ENCODE measurements at regions not wholly inside any gene's neighbourhood (a gene's known extent, or its start where the extent isn't known, plus 50 kb on each side); places are given as distances from the start of the nearest gene placed in this dataset.
A peak's percentile ranks its signal among the peaks of the same experiment; 100 is the strongest.

GRCh38 chr1:11374748-11375110, 101.7 kb downstream of the UBIAD1 start:
- WGBS (ENCODE audit: insufficient coverage), result 93% methylated on average over 3 of the region's 5 CpGs
- H4K20me1 ChIP-seq (ENCODE audit: insufficient read depth, low read length), result no peaks in the 10 kb centered on the region
- H3K4me1 ChIP-seq (ENCODE audit: control insufficient read depth in 1 of 2, insufficient read depth in 2 of 2, low read length in 2 of 2), result no peaks in the 10 kb centered on the region
- H3K9ac ChIP-seq (ENCODE audit: insufficient read depth, low read length, poor library complexity, severe bottlenecking), result no peak overlapping the region
- no peaks in the 10 kb centered on the region for H3K36me3 ChIP-seq (replicated peaks in 1 of 2; ENCODE audit: control insufficient read depth in 1 of 2, insufficient read depth in 2 of 2, low read length in 2 of 2)
- no peak overlapping the region for H3K27ac ChIP-seq (ENCODE audit: low read depth in 1 of 2, low read length in 2 of 2)
- H3K4me2 ChIP-seq (replicated peaks; ENCODE audit: extremely low read depth, low read length, poor library complexity, severe bottlenecking), result no peak overlapping the region
- no peaks in the 10 kb centered on the region for H3K4me1 Mint-ChIP-seq
- H3K27ac Mint-ChIP-seq, result peak overlapping the region in 1 of 7 donors; percentile 34
- H3K4me3 Mint-ChIP-seq, result no peak overlapping the region
- H3K4me3 ChIP-seq (replicated peaks in 1 of 3; ENCODE audit: low read depth in 2 of 3, low read length in 3 of 3), result no peak overlapping the region
- H3K27me3 ChIP-seq (ENCODE audit: control insufficient read depth in 2 of 2, insufficient read depth in 2 of 2, low read length in 2 of 2), result no peaks in the 10 kb centered on the region
- H3K79me2 ChIP-seq (ENCODE audit: insufficient read depth, low read length), result no peaks in the 10 kb centered on the region
- peaks cover 3 to 9% (median 6%) of the 10 kb centered on the region in 3 donors for H3K27me3 Mint-ChIP-seq (ENCODE audit: low read depth in 3 of 3)
- H2AFZ ChIP-seq (ENCODE audit: insufficient read depth, low read depth, low read length, poor library complexity, severe bottlenecking), result no peak overlapping the region
- no peak for TF ChIP-seq CTCF (IDR thresholded peaks at IDR 0.05)
- no peaks in the 10 kb centered on the region for H3K36me3 Mint-ChIP-seq
- H3K9me3 Mint-ChIP-seq, result peaks cover 0 to 1% (median 0%) of the 10 kb centered on the region in 7 donors
- no peak for DNase-seq
- no peaks in the 10 kb centered on the region for H3K9me3 ChIP-seq (replicated peaks in 1 of 2; ENCODE audit: control insufficient read depth in 1 of 2, insufficient read depth in 1 of 2, low read length in 2 of 2)
- intact Hi-C loops (cut with micrococcal nuclease), result no loop called here

GRCh38 chr1:11377001-11377583, 101.9 kb upstream of the DISP3 start:
- H3K9me3 Mint-ChIP-seq, result peaks cover 0 to 7% (median 2%) of the 10 kb centered on the region in 7 donors
- 90% methylated on average over 7 of the region's 9 CpGs for WGBS (ENCODE audit: insufficient coverage)
- H3K4me1 ChIP-seq (ENCODE audit: control insufficient read depth in 1 of 2, insufficient read depth in 2 of 2, low read length in 2 of 2), result no peaks in the 10 kb centered on the region
- H3K4me3 ChIP-seq (replicated peaks in 1 of 3; ENCODE audit: low read depth in 2 of 3, low read length in 3 of 3), result no peak overlapping the region
- H3K27me3 ChIP-seq (ENCODE audit: control insufficient read depth in 2 of 2, insufficient read depth in 2 of 2, low read length in 2 of 2), result no peaks in the 10 kb centered on the region
- no peak overlapping the region for H3K4me2 ChIP-seq (replicated peaks; ENCODE audit: extremely low read depth, low read length, poor library complexity, severe bottlenecking)
- TF ChIP-seq CTCF (IDR thresholded peaks at IDR 0.05), result no peak
- H3K36me3 Mint-ChIP-seq, result no peaks in the 10 kb centered on the region
- no peak overlapping the region for H3K27ac ChIP-seq (ENCODE audit: low read depth in 1 of 2, low read length in 2 of 2)
- no peak overlapping the region for H3K9ac ChIP-seq (ENCODE audit: insufficient read depth, low read length, poor library complexity, severe bottlenecking)
- no peaks in the 10 kb centered on the region for H4K20me1 ChIP-seq (ENCODE audit: insufficient read depth, low read length)
- no peak overlapping the region for H3K4me3 Mint-ChIP-seq
- H2AFZ ChIP-seq (ENCODE audit: insufficient read depth, low read depth, low read length, poor library complexity, severe bottlenecking), result no peak overlapping the region
- no peaks in the 10 kb centered on the region for H3K4me1 Mint-ChIP-seq
- DNase-seq, result no peak
- intact Hi-C loops (cut with micrococcal nuclease), result no loop called here
- H3K27me3 Mint-ChIP-seq (ENCODE audit: low read depth in 3 of 3), result peaks cover 0 to 9% (median 6%) of the 10 kb centered on the region in 3 donors
- no peak overlapping the region for H3K27ac Mint-ChIP-seq
- H3K9me3 ChIP-seq (replicated peaks in 1 of 2; ENCODE audit: control insufficient read depth in 1 of 2, insufficient read depth in 1 of 2, low read length in 2 of 2), result no peaks in the 10 kb centered on the region
- H3K79me2 ChIP-seq (ENCODE audit: insufficient read depth, low read length), result no peaks in the 10 kb centered on the region
- no peaks in the 10 kb centered on the region for H3K36me3 ChIP-seq (replicated peaks in 1 of 2; ENCODE audit: control insufficient read depth in 1 of 2, insufficient read depth in 2 of 2, low read length in 2 of 2)

All from CD14-positive monocyte (primary cell).